Fibroblast of villous mesenchyme (primary cell): ENCODE measurements at regions not wholly inside any gene's neighbourhood (a gene's known extent, or its start where the extent isn't known, plus 50 kb on each side); places are given as distances from the start of the nearest gene placed in this dataset.

Experiments
- DNase-seq: peaks from one replicate; pipeline ENCODE4 v3.0.0-alpha.2; 2010; ENCODE audit warnings: low read depth
- H3K4me3 ChIP-seq: 2 replicates; pipeline ENCODE4 v1.5.1; 2011; ENCODE audit warnings: low read depth, mild to moderate bottlenecking, low read length
- TF ChIP-seq, protein P1 (sequence below): IDR thresholded peaks from 2 replicates; pipeline ENCODE4 v1.5.1; 2012; ENCODE audit warnings: low read depth, mild to moderate bottlenecking, low read length; ENCODE audit not compliant: insufficient read depth

DNA sequence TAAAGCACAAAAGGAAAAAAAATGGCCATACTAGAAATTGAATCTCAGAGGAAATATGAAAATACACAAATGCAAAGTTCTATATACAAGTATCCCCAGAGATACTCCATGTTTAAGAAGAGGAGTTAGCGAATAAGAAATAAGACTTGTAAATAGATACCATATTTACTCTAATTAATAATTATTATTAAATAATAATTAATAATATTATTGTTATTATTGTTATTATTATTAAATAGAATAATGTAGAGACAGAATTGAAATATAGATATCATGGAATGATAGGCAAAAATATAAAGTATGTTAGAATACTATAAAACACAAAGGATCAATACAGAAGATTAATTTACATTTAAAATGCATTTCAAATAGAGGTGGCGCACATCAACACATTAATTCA lies 1047.5 kb upstream of the MIR17HG start:
- no peak for DNase-seq
- H3K4me3 ChIP-seq: no peak overlapping the region
- TF ChIP-seq, protein P1, sequence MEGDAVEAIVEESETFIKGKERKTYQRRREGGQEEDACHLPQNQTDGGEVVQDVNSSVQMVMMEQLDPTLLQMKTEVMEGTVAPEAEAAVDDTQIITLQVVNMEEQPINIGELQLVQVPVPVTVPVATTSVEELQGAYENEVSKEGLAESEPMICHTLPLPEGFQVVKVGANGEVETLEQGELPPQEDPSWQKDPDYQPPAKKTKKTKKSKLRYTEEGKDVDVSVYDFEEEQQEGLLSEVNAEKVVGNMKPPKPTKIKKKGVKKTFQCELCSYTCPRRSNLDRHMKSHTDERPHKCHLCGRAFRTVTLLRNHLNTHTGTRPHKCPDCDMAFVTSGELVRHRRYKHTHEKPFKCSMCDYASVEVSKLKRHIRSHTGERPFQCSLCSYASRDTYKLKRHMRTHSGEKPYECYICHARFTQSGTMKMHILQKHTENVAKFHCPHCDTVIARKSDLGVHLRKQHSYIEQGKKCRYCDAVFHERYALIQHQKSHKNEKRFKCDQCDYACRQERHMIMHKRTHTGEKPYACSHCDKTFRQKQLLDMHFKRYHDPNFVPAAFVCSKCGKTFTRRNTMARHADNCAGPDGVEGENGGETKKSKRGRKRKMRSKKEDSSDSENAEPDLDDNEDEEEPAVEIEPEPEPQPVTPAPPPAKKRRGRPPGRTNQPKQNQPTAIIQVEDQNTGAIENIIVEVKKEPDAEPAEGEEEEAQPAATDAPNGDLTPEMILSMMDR: no peak

DNA sequence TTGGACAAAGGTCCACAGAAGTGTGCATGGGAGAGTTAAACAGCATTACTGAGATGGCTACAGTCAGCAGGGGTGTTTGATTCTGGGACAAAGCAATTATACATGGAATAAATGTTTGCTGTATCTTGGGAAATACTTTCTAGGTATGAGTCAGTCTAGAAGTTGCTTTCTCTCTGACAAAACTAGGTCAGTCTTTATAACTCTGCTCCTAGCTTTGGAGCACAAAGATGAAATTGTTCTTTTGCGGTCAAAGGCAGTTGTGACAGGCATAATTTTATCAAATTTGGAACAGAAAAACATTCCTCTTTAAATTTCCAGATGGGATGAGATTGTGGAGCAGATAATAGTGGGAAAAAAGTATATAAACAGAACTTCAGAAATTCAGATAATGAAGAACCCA lies 1045.4 kb upstream of the MIR17HG start:
- TF ChIP-seq, protein P1: no peak
- peak; percentile 54 for DNase-seq
- H3K4me3 ChIP-seq: no peak overlapping the region

DNA sequence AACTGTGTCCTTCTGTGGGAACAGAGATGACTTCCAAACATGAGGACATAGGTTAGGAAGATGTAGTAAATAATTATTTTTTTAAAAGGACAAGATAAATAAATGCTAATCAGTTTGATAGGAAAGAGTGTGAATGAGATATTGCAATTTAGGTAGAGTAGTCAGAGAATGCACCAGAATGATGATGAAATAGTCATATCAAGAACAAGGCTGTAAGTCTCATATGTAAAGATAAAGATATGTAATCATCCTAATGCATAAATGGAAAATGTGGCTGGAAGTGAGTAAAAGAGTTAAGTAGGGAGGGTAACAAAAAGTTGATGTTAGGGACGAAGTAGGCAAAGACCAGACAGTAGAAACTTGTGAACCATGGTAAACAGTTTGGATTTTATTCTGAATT lies 1041.7 kb upstream of the MIR17HG start:
- TF ChIP-seq, protein P1: no peak
- no peak for DNase-seq
- H3K4me3 ChIP-seq: no peak overlapping the region

DNA sequence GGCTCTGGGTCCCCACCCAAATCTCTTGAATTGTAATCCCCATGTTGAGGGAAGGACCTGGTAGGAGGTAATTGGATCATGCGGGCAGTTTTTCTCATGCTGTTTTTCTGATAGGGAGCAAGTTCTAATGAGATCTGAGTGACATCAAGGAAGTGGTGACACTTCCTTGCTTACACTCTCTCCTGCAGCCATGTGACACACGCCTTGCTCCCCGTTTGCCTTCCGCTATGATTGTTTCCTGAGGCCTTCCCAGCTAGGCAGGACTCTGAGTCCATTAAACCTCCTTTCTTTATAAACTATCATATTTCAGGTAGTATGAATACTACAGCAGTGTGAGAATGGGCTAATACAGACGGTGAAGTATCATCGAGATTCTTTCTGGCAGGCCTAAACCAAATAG lies 1040.4 kb upstream of the MIR17HG start:
- TF ChIP-seq, protein P1: no peak
- no peak for DNase-seq
- no peak overlapping the region for H3K4me3 ChIP-seq

DNA sequence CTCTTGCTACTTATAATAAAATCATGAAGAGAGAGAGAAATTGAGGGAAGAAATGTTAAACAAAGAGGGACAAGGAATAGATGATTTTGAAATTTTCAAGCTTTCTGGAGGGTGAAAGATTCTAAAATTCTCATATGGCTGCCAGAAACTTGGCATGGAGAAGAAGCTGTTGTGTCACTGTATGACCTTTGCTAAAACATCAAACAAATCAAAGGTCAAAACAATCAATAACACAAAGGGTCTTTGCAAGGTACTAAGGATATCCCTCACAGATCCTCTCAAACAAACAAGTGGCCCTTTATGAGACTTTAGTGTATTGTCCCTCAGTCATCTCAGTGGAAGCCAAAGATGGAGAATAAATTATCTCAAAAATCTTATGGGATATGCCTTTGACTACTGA lies 1039.2 kb upstream of the MIR17HG start:
- DNase-seq: no peak
- TF ChIP-seq, protein P1: no peak
- H3K4me3 ChIP-seq: no peak overlapping the region

DNA sequence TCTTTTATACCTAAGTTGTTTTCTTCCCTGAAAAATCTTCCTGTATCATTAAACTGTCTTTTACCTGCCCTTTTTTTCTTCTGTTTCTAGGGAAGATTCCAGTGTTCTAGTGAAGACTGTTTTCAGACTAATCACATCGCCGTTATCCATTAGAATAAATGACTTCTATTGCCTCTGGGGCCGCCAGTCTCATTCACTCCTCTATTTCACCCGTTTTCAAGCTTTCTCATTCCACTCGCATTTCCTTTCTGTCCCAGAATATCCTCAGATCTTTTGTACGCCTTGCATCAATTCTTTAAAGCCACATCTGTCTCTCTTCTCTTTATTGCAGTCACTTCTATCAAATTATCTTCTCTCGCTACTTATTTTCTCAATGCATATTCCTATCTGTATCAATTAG lies 1035.6 kb upstream of the MIR17HG start:
- DNase-seq: no peak
- no peak overlapping the region for H3K4me3 ChIP-seq
- TF ChIP-seq, protein P1: no peak

DNA sequence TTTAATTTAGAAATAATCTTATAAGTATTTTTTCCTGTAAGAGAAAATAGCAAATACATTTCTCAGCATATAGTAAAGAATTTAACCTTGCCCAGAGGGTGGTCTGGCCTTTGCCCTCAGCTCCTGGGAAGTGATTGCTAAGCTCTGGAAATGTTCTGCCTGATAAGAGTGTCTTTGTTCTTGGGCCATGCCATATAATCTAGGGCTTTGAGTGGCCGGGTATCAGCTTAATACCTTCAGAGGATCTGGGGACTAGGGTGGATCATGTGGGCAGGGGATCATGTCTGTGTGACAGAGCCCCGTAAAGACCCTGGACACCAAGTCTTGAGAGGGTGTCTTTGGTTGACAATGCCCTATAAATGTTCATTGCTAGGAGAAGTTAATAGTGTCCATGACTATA lies 1032.4 kb upstream of the MIR17HG start:
- no peak for DNase-seq
- TF ChIP-seq, protein P1: no peak
- H3K4me3 ChIP-seq: no peak overlapping the region
